GM23248 (cell line): ENCODE measurements at regions not wholly inside any gene's neighbourhood (a gene's known extent, or its start where the extent isn't known, plus 50 kb on each side); places are given as distances from the start of the nearest gene placed in this dataset.

Source experiments
- EZH2 ChIP-seq: fragments of 200-600 bp; sonication (generic); IDR thresholded peaks from 2 replicates; pipeline ENCODE4 v1.6.1; 2018; ENCODE audit warnings: antibody characterized with exemption, mild to moderate bottlenecking; ENCODE audit not compliant: insufficient read depth, poor library complexity, severe bottlenecking
- EZH2phosphoT487 ChIP-seq: fragments of 200-600 bp; sonication (generic); IDR thresholded peaks from 2 replicates; pipeline ENCODE4 v1.6.1; 2018; ENCODE audit warnings: antibody characterized with exemption, moderate library complexity, mild to moderate bottlenecking, low read depth; ENCODE audit not compliant: insufficient read depth

GRCh38 chr15:27639595-27639994, 459.5 kb downstream of the OCA2 start:
- TF ChIP-seq EZH2: no peak
- TF ChIP-seq EZH2phosphoT487: no peak
